ENCODE measurements at regions not wholly inside any gene's neighbourhood (a gene's known extent, or its start where the extent isn't known, plus 50 kb on each side); places are given as distances from the start of the nearest gene placed in this dataset.

- TF ChIP-seq POLR2A (IDR thresholded peaks at IDR 0.05; ENCODE audit: low read depth, low read length) (no peak), POLR2AphosphoS5 (IDR thresholded peaks at IDR 0.05; ENCODE audit: low read depth, low read length) (no peak)
These were observed 151.1 kb downstream of the KIF26A start for GRCh38 chr14:104289507-104289906.

Measured in GM12892 (cell line).